Right lobe of liver (tissue), 6 donors: ENCODE measurements at regions not wholly inside any gene's neighbourhood (a gene's known extent, or its start where the extent isn't known, plus 50 kb on each side); places are given as distances from the start of the nearest gene placed in this dataset.
"Not testable (repeated sequence)": the region's sequence is repeated elsewhere in the genome, so short reads cannot be mapped to it uniquely, and the experiment has no call there.

ENCODE experiments used
- ATAC-seq, 4 donors: fragments of 200-7000 bp; cut with Tn5 transposase; one replicate each; pipeline ENCODE4 v1.9.1; 2020; ENCODE audit warnings: mild to moderate bottlenecking in 4 of 4, moderate library complexity in 4 of 4
- DNase-seq, 3 donors: peaks; one replicate each; pipeline ENCODE4 v3.0.0-alpha.2; 2020
- H3K27ac ChIP-seq, 3 donors: fragments of 200-600 bp; one replicate each; pipeline ENCODE4 v1.8.0; 2022
- H3K27me3 ChIP-seq, 2 donors: fragments of 200-600 bp; one replicate each; pipeline ENCODE4 v1.8.0; 2022
- H3K36me3 ChIP-seq, 4 donors: fragments of 200-600 bp; sonication (generic) in 1 of 4; one replicate each; pipeline versions ENCODE4 v1.5.1 to v1.8.0; 2017 to 2022; ENCODE audit warnings: control low read depth in 1 of 4
- H3K4me1 ChIP-seq, 4 donors: fragments of 200-600 bp; sonication (generic) in 1 of 4; one replicate each; pipeline versions ENCODE4 v1.5.1 to v1.8.0; 2017 to 2022; ENCODE audit warnings: control low read depth in 1 of 4
- H3K4me3 ChIP-seq, 3 donors: fragments of 200-600 bp; one replicate each; pipeline ENCODE4 v1.8.0; 2022
- H3K9me3 ChIP-seq, 4 donors: fragments of 200-600 bp; sonication (generic) in 1 of 4; one replicate each; pipeline versions ENCODE4 v1.5.1 to v1.8.0; 2017 to 2022; ENCODE audit warnings: control low read depth in 1 of 4
- POLR2A ChIP-seq: fragments of 450-650 bp; IDR thresholded peaks from one replicate; pipeline ENCODE4 v1.6.1; 2017; ENCODE audit warnings: antibody characterized with exemption, mild to moderate bottlenecking
- whole genome bisulfite sequencing: methylation state at CpG from one replicate; pipeline ENCODE4 v1.1.6; 2018; ENCODE audit warnings: low coverage, low lambda C conversion rate; ENCODE audit not compliant: insufficient coverage; ENCODE audit errors: missing lambda C conversion rate; 5-methylcytosine and 5-hydroxymethylcytosine counted together
- intact Hi-C, 2 donors: fragments of 100-400 bp; cut with DNase I; formaldehyde crosslinking; loops; one replicate each; pipeline versions ENCODE4 v1.11.2 to v1.14.1; 2022
- small RNA-seq, 2 experiments: library from RNA; depleted of rRNA; stranded (forward); fragments of <200 nt; gene quantifications; one replicate each; pipeline ENCODE3, GENCODE V24; 2016
- TF ChIP-seq, protein P1 (sequence below), 4 donors: fragments of 200-600 bp in 3 of 4; fragments of 450-650 bp in 1 of 4; IDR thresholded peaks; one replicate each; pipeline versions ENCODE4 v1.5.1 to v1.8.0; 2016 to 2022; ENCODE audit warnings: antibody characterized with exemption in 4 of 4, mild to moderate bottlenecking in 2 of 4
- donor health status: DM: no; HTN: yes; CAD: no.
- donor health status: DM: no; HTN: no; CAD: no.
- donor health status: DM: no; HTN: no; CAD: no.
- donor health status: DM: no; HTN: yes; CAD: no.
- donor health status: DM: no; HTN: yes; CAD: no.

DNA sequence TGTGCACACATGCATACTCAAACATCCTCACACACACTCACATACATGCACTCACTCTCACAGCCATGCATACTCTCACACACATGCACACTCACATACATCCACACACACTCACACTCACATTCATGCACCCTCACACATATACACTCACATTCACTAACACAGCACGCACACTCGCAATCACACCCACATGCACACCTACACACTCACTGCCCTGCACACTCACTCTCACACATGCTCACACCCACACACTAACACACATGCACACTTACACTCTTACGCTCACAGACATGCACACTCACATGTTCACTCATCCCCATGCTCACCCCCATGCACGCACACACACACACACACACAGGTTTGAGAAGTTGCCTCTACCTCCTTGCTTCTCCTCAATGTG lies 63.2 kb upstream of the SFSWAP start:
- no peak for ATAC-seq
- intact Hi-C loops: no loop called here
- Histone ChIP-seq H3K4me1 (no peaks in the 10 kb centered on the region), H3K9me3 (no peaks in the 10 kb centered on the region), H3K36me3 (no peaks in the 10 kb centered on the region), H3K27ac (no peak overlapping the region), H3K4me3 (no peak overlapping the region), H3K27me3 (no peaks in the 10 kb centered on the region)
- TF ChIP-seq, protein P1, sequence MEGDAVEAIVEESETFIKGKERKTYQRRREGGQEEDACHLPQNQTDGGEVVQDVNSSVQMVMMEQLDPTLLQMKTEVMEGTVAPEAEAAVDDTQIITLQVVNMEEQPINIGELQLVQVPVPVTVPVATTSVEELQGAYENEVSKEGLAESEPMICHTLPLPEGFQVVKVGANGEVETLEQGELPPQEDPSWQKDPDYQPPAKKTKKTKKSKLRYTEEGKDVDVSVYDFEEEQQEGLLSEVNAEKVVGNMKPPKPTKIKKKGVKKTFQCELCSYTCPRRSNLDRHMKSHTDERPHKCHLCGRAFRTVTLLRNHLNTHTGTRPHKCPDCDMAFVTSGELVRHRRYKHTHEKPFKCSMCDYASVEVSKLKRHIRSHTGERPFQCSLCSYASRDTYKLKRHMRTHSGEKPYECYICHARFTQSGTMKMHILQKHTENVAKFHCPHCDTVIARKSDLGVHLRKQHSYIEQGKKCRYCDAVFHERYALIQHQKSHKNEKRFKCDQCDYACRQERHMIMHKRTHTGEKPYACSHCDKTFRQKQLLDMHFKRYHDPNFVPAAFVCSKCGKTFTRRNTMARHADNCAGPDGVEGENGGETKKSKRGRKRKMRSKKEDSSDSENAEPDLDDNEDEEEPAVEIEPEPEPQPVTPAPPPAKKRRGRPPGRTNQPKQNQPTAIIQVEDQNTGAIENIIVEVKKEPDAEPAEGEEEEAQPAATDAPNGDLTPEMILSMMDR (IDR thresholded peaks at IDR 0.05): no peak
- no peak for TF ChIP-seq POLR2A
- WGBS: 90% methylated on average over 2 of the region's 4 CpGs
- DNase-seq: no peak

DNA sequence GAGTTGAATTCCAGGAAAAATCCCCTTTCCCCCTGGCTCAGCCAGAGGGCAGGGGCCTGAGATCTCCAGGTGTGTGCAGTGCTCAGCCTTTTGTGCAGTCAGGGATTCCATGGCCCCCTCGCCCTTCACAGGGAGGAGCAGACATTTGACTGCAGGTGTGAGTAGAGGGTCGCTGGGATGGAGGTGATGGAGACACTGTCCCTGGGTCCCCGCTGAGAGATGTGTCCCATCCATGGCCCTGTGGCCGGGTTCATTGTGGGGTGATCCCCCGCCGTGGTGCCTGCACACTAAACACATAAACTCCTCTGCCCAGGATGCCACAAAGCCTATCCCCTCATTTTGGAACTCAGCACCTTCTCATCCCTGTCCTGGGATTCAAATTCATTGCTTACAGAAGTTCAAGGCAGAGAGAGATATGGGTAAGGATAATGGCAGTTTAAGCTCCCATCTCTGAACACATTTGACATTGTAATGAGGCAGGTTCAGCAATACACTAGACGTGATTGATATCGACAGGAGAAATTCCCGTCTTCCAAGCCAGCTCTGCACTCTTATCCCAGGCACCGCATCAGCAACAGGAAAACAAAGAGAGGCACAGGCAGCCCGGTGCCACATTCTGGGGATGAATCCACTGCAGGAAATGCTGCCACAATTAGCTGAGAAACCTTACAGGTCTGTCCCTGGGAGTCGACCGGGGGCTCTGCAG lies 55.3 kb upstream of the SFSWAP start:
- H3K9me3 ChIP-seq, H3K27me3 ChIP-seq, H3K4me1 ChIP-seq, H3K4me3 ChIP-seq, DNase-seq, intact Hi-C loops, H3K36me3 ChIP-seq, H3K27ac ChIP-seq: not testable (repeated sequence)
- 78% methylated on average over 6 of the region's 13 CpGs for WGBS
- ATAC-seq: peak in 1 of 4 donors; percentile 12

GRCh38 chr12:131656796-131657195 lies 54.1 kb upstream of the SFSWAP start:
- intact Hi-C loops, H3K9me3 ChIP-seq: not testable (repeated sequence)
- no CpG with 5 or more reads among the region's 5 CpGs for WGBS

DNA sequence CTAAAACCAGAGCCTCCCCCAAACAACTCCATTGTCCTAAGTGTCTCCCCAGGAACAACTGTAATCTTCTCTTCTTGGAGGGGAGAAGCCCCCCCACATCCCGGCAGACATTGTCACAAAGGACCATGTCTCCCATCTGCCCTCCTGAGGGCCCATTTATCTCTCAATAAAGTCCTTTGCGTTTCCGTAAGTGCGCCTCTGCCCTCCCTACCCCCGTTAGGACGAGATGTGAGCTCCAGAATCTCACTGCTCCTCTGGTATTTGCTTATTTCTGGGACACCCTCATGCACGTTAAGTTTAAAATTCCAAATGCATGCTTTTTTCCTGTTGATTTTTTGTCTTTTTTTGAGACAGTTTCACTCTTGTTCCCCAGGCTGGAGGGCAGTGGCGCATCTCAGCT lies 52.3 kb upstream of the SFSWAP start:
- H3K4me1 ChIP-seq, H3K36me3 ChIP-seq, DNase-seq, H3K27ac ChIP-seq, intact Hi-C loops, H3K9me3 ChIP-seq, ATAC-seq, H3K4me3 ChIP-seq, H3K27me3 ChIP-seq: not testable (repeated sequence)
- 57% methylated on average over 7 of the region's 8 CpGs for WGBS

More at GRCh38 chr12:131656796-131657195, 54.1 kb upstream of the SFSWAP start:
- not testable (repeated sequence) for DNase-seq, H3K36me3 ChIP-seq, H3K4me3 ChIP-seq, H3K27me3 ChIP-seq, H3K27ac ChIP-seq, H3K4me1 ChIP-seq, ATAC-seq

DNA sequence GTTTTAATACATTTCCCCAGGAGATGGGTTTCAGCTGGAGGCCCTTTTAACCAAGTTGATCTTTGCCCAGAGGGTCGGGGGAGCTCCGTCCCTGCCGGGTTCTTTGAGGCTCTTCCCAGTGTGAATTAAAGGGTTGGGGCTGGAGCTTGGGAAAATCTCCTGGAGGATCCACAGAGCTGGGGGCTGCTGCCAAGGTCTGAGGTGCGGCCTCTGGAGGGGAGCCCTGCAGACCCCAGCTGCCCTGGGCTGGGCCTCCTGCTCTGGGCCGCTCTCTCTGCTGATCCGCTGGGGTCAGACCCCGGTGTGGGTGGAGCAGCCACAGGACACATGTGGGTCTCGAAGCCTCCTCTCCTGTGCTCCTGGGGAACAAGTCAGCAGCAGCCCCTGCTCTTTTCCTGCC lies 51.4 kb upstream of the SFSWAP start:
- DNase-seq, H3K36me3 ChIP-seq, intact Hi-C loops, H3K4me3 ChIP-seq, H3K27ac ChIP-seq, H3K27me3 ChIP-seq, H3K4me1 ChIP-seq, H3K9me3 ChIP-seq: not testable (repeated sequence)
- peak in 1 of 4 donors; percentile 10 for ATAC-seq
- 61% methylated on average over 3 of the region's 8 CpGs for WGBS

- peak in 1 of 4 donors; percentile 3 for ATAC-seq
These were observed 50.9 kb upstream of the SFSWAP start for GRCh38 chr12:131659976-131660375.

GRCh38 chr12:131660401-131660800 lies 50.5 kb upstream of the SFSWAP start:
- not testable (repeated sequence) for H3K36me3 ChIP-seq, DNase-seq, H3K27ac ChIP-seq, H3K4me1 ChIP-seq, H3K27me3 ChIP-seq, ATAC-seq, H3K4me3 ChIP-seq, H3K9me3 ChIP-seq
- intact Hi-C loops: loop anchor here (10.0 kb wide), 1 partner anchor 366 kb away; no protein-coding TSS in a partner anchor
- WGBS: 84% methylated on average over 8 of the region's 12 CpGs

More at GRCh38 chr12:131659976-131660375, 50.9 kb upstream of the SFSWAP start:
- not testable (repeated sequence) for H3K36me3 ChIP-seq, H3K4me1 ChIP-seq, H3K27ac ChIP-seq, H3K27me3 ChIP-seq, H3K4me3 ChIP-seq, H3K9me3 ChIP-seq, DNase-seq
- WGBS: 65% methylated on average over 7 of the region's 7 CpGs
- intact Hi-C loops: loop anchor here (10.0 kb wide), 1 partner anchor 365 kb away; no protein-coding TSS in a partner anchor

Small RNA genes lying in the stretch of these regions (small RNA-seq; reads per million reads assigned to genes)
- 0 reads per million in 2 experiments for gene AC140063.1
- 0 reads per million in 2 experiments for gene RNA5SP376
